ENCODE measurements at regions not wholly inside any gene's neighbourhood (a gene's known extent, or its start where the extent isn't known, plus 50 kb on each side); places are given as distances from the start of the nearest gene placed in this dataset.

GRCh38 chr12:123055281-123055766, 74.8 kb downstream of the ARL6IP4 start:
- TF ChIP-seq CTCF (IDR thresholded peaks at IDR 0.05), result no peak
- TF ChIP-seq EP300 (IDR thresholded peaks at IDR 0.05), result no peak
- TF ChIP-seq POLR2AphosphoS5 (IDR thresholded peaks at IDR 0.05), result no peak
- TF ChIP-seq POLR2A (IDR thresholded peaks at IDR 0.05), result no peak

Data from upper lobe of left lung (tissue), 4 donors.